Naive B cell (primary cell): ENCODE measurements at regions not wholly inside any gene's neighbourhood (a gene's known extent, or its start where the extent isn't known, plus 50 kb on each side); places are given as distances from the start of the nearest gene placed in this dataset.

Experiments used
- ATAC-seq, 2 donors: fragments of 150-1000 bp; cut with Tn5 transposase; 2 replicates each; pipeline ENCODE4 v1.10.0; 2021; ENCODE audit warnings: low read depth in 2 of 2, mild to moderate bottlenecking in 2 of 2, moderate library complexity in 2 of 2
- DNase-seq: peaks from one replicate; pipeline ENCODE4 v3.0.0; 2022
- H3K27ac Mint-ChIP-seq, 6 donors: one replicate each; pipeline ENCODE4 v1.8.0; 2020 to 2022; ENCODE audit warnings: mild to moderate bottlenecking in 6 of 6, mixed read lengths in 6 of 6, moderate library complexity in 5 of 6, inconsistent platforms in 2 of 6
- H3K27me3 Mint-ChIP-seq, 3 donors: one replicate each; pipeline ENCODE4 v1.8.0; 2021 to 2022; ENCODE audit warnings: mixed read lengths in 3 of 3, mild to moderate bottlenecking in 1 of 3
- H3K36me3 Mint-ChIP-seq, 2 donors: one replicate each; pipeline ENCODE4 v1.8.0; 2020 to 2022; ENCODE audit warnings: mixed read lengths in 2 of 2, inconsistent platforms in 1 of 2, mild to moderate bottlenecking in 1 of 2
- H3K4me1 Mint-ChIP-seq, 3 donors: one replicate each; pipeline ENCODE4 v1.8.0; 2020 to 2022; ENCODE audit warnings: mixed read lengths in 3 of 3, inconsistent platforms in 1 of 3, mild to moderate bottlenecking in 1 of 3, moderate library complexity in 1 of 3
- H3K4me3 Mint-ChIP-seq, 8 donors: one replicate each; pipeline ENCODE4 v1.8.0; 2020 to 2022; ENCODE audit warnings: mild to moderate bottlenecking in 8 of 8, mixed read lengths in 8 of 8, moderate library complexity in 8 of 8, inconsistent platforms in 2 of 8
- H3K9me3 Mint-ChIP-seq, 7 donors: one replicate each; pipeline ENCODE4 v1.8.0; 2020 to 2022; ENCODE audit warnings: mixed read lengths in 7 of 7, mild to moderate bottlenecking in 5 of 7, inconsistent platforms in 2 of 7, moderate library complexity in 1 of 7

- Mint-ChIP-seq H3K4me3 (no peak overlapping the region), H3K36me3 (peaks cover 7 to 14% of the 10 kb centered on the region in 2 donors), H3K27me3 (no peaks in the 10 kb centered on the region), H3K4me1 (no peaks in the 10 kb centered on the region), H3K9me3 (peaks cover 0 to 51% (median 29%) of the 10 kb centered on the region in 7 donors), H3K27ac (no peak overlapping the region)
- DNase-seq: no peak
- no peak for ATAC-seq
These were observed 65.2 kb downstream of the DPRX start for GRCh38 chr19:53696951-53697350.

GRCh38 chr19:53703361-53703760, 71.6 kb downstream of the DPRX start:
- no peak for DNase-seq
- peaks cover 0 to 21% (median 6%) of the 10 kb centered on the region in 7 donors for H3K9me3 Mint-ChIP-seq
- peaks cover 0 to 5% of the 10 kb centered on the region in 2 donors for H3K36me3 Mint-ChIP-seq
- H3K27me3 Mint-ChIP-seq: no peaks in the 10 kb centered on the region
- peak overlapping the region in 1 of 6 donors; percentile 38 for H3K27ac Mint-ChIP-seq
- H3K4me1 Mint-ChIP-seq: no peaks in the 10 kb centered on the region
- no peak for ATAC-seq
- H3K4me3 Mint-ChIP-seq: no peak overlapping the region

- Mint-ChIP-seq H3K27me3 (no peaks in the 10 kb centered on the region), H3K4me3 (no peak overlapping the region), H3K4me1 (no peaks in the 10 kb centered on the region), H3K9me3 (peaks cover 0 to 21% (median 6%) of the 10 kb centered on the region in 7 donors), H3K36me3 (peaks cover 0 to 5% of the 10 kb centered on the region in 2 donors), H3K27ac (no peak overlapping the region)
- DNase-seq: no peak
- no peak for ATAC-seq
These were observed 72.2 kb downstream of the DPRX start for GRCh38 chr19:53704011-53704410.

GRCh38 chr19:53707278-53707677, 75.5 kb downstream of the DPRX start:
- no peaks in the 10 kb centered on the region for H3K36me3 Mint-ChIP-seq
- H3K4me1 Mint-ChIP-seq: no peaks in the 10 kb centered on the region
- H3K27ac Mint-ChIP-seq: no peak overlapping the region
- H3K4me3 Mint-ChIP-seq: no peak overlapping the region
- peaks cover 0 to 16% (median 2%) of the 10 kb centered on the region in 7 donors for H3K9me3 Mint-ChIP-seq
- no peak for DNase-seq
- no peak for ATAC-seq
- peaks cover 0 to 4% (median 0%) of the 10 kb centered on the region in 3 donors for H3K27me3 Mint-ChIP-seq

- H3K9me3 Mint-ChIP-seq: peaks cover 0 to 2% (median 0%) of the 10 kb centered on the region in 7 donors
- no peaks in the 10 kb centered on the region for H3K36me3 Mint-ChIP-seq
- H3K4me3 Mint-ChIP-seq: no peak overlapping the region
- ATAC-seq: no peak
- no peaks in the 10 kb centered on the region for H3K27me3 Mint-ChIP-seq
- no peak for DNase-seq
- no peak overlapping the region for H3K27ac Mint-ChIP-seq
- no peaks in the 10 kb centered on the region for H3K4me1 Mint-ChIP-seq
These were observed 93.7 kb downstream of the NLRP12 start for GRCh38 chr19:53730391-53730790.
